Skeletal muscle satellite cell (primary cell): ENCODE measurements at regions not wholly inside any gene's neighbourhood (a gene's known extent, or its start where the extent isn't known, plus 50 kb on each side); places are given as distances from the start of the nearest gene placed in this dataset.
"Not testable (repeated sequence)": the region's sequence is repeated elsewhere in the genome, so short reads cannot be mapped to it uniquely, and the experiment has no call there.

Experiments used
- H3K27me3 ChIP-seq: 2 replicates; pipeline ENCODE4 v1.7.0; 2013; ENCODE audit warnings: low read length; ENCODE audit not compliant: control insufficient read depth, insufficient read depth
- H3K36me3 ChIP-seq: 2 replicates; pipeline ENCODE4 v1.7.0; 2013; ENCODE audit warnings: mild to moderate bottlenecking, control low read depth, low read length; ENCODE audit not compliant: insufficient read depth
- H3K4me1 ChIP-seq: 2 replicates; pipeline ENCODE4 v1.7.0; 2013; ENCODE audit warnings: low read length; ENCODE audit not compliant: control insufficient read depth, insufficient read depth
- H3K4me2 ChIP-seq: 2 replicates; pipeline ENCODE4 v1.7.0; 2013; ENCODE audit warnings: mild to moderate bottlenecking, low read length
- H3K4me3 ChIP-seq: 2 replicates; pipeline ENCODE4 v1.7.0; 2013; ENCODE audit warnings: low read length
- H3K9ac ChIP-seq: 2 replicates; pipeline ENCODE4 v1.7.0; 2013; ENCODE audit warnings: mild to moderate bottlenecking, low read depth, low read length, moderate library complexity
- H3K9me3 ChIP-seq: replicated peaks from 2 replicates; pipeline ENCODE4 v1.7.0; 2013; ENCODE audit warnings: mild to moderate bottlenecking, control low read depth, low read length

DNA sequence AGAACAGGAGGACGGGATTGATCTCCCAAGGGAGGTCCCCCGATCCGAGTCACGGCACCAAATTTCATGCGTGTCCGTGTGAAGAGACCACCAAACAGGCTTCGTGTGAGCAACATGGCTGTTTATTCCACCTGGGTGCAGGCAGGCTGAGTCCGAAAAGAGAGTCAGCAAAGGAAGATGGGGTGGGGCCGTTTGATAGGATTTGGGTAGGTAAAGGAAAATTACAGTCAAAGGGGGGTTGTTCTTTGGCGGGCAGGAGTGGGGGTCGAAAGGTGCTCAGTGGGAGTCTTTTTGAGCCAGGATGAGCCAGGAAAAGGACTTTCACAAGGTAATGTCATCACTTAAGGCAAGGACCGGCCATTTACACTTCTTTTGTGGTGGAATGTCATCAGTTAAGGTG lies 763.6 kb upstream of the CTNND2 start:
- H3K4me1 ChIP-seq = not testable (repeated sequence)

GRCh38 chr5:12665772-12666171 lies 761.5 kb upstream of the CTNND2 start:
- not testable (repeated sequence) for H3K27me3 ChIP-seq, H3K4me2 ChIP-seq, H3K4me3 ChIP-seq, H3K9ac ChIP-seq, H3K4me1 ChIP-seq, H3K36me3 ChIP-seq, H3K9me3 ChIP-seq

More for the DNA sequence above, 763.6 kb upstream of the CTNND2 start:
- not testable (repeated sequence) for H3K4me2 ChIP-seq, H3K36me3 ChIP-seq, H3K9me3 ChIP-seq, H3K4me3 ChIP-seq, H3K27me3 ChIP-seq, H3K9ac ChIP-seq

- Histone ChIP-seq H3K4me3 (no peak overlapping the region), H3K9me3 (no peaks in the 10 kb centered on the region), H3K36me3 (no peaks in the 10 kb centered on the region), H3K4me2 (no peak overlapping the region), H3K27me3 (no peaks in the 10 kb centered on the region), H3K9ac (no peak overlapping the region), H3K4me1 (no peaks in the 10 kb centered on the region)
Observed at GRCh38 chr5:12662545-12663314, 758.5 kb upstream of the CTNND2 start.

GRCh38 chr5:12661617-12662370 lies 757.5 kb upstream of the CTNND2 start:
- H3K9me3 ChIP-seq = no peaks in the 10 kb centered on the region
- H3K4me3 ChIP-seq = no peak overlapping the region
- H3K27me3 ChIP-seq = no peaks in the 10 kb centered on the region
- H3K4me1 ChIP-seq = no peaks in the 10 kb centered on the region
- no peak overlapping the region for H3K4me2 ChIP-seq
- no peak overlapping the region for H3K9ac ChIP-seq
- no peaks in the 10 kb centered on the region for H3K36me3 ChIP-seq

GRCh38 chr5:12660279-12661107 lies 756.2 kb upstream of the CTNND2 start:
- H3K9me3 ChIP-seq, H3K27me3 ChIP-seq, H3K4me1 ChIP-seq, H3K36me3 ChIP-seq, H3K4me3 ChIP-seq, H3K4me2 ChIP-seq, H3K9ac ChIP-seq: not testable (repeated sequence)

- Histone ChIP-seq H3K36me3 (no peaks in the 10 kb centered on the region), H3K9me3 (no peaks in the 10 kb centered on the region), H3K4me2 (no peak overlapping the region), H3K4me3 (no peak overlapping the region), H3K4me1 (no peaks in the 10 kb centered on the region), H3K27me3 (no peaks in the 10 kb centered on the region), H3K9ac (no peak overlapping the region)
Observed at GRCh38 chr5:12659686-12660085, 755.4 kb upstream of the CTNND2 start.

DNA sequence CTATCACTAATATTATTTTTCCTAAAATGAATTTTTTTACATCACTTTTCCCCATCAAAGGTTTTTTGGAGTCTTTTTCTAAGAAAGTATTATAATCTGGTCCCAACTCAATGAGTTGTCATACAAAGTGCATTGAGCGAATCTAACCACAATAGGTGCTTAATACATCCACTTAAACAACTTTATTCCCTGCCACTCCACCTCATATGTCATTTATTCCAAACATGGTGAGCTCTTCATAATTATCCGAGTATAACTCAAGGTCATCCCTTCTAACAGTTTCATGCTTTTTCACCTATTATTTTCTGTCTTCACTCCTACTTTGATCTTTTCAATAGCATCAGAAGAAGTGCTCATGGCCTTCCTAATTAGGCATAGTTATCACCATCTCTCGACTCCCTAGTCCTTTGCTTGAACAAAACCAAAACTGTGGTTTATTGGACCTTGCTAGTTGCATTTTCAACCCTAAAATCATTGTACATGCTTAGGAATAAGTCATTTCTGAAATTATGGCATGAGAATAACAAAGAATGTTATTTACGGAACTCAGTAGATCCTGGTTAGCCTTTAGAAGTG lies 754.7 kb upstream of the CTNND2 start:
- no peaks in the 10 kb centered on the region for H3K36me3 ChIP-seq
- no peaks in the 10 kb centered on the region for H3K4me1 ChIP-seq
- no peak overlapping the region for H3K9ac ChIP-seq
- no peaks in the 10 kb centered on the region for H3K27me3 ChIP-seq
- H3K4me3 ChIP-seq = no peak overlapping the region
- no peak overlapping the region for H3K4me2 ChIP-seq
- no peaks in the 10 kb centered on the region for H3K9me3 ChIP-seq

DNA sequence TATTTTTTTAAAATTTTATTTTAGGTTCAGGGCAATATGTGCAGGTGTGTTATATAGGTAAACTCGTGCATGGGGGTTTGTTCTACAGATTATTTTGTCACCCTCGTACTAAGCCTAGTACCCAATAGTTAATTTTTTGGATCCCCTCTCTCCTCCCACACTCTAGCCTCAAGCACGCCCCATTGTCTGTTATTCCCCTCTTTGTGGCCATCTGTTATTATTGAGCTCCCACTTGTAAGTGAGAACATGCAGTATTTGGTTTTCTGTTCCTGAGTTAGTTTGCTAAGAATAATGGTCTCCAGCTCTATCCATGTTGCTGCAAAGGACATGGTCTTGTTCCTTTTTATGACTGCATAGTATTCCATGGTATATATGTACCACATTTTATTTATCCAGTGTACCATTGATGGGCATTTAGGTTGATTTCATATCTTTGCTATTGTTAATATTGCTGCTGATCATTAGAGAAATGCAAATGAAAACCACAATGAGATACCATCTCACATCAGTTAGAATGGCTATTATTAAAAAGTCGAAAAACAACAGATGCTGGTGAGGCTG lies 753.7 kb upstream of the CTNND2 start:
- H3K36me3 ChIP-seq, H3K27me3 ChIP-seq, H3K4me1 ChIP-seq, H3K4me3 ChIP-seq, H3K9ac ChIP-seq, H3K9me3 ChIP-seq, H3K4me2 ChIP-seq: not testable (repeated sequence)

GRCh38 chr5:12655675-12656074 lies 751.4 kb upstream of the CTNND2 start:
- no peaks in the 10 kb centered on the region for H3K36me3 ChIP-seq
- no peaks in the 10 kb centered on the region for H3K27me3 ChIP-seq
- no peaks in the 10 kb centered on the region for H3K4me1 ChIP-seq
- no peak overlapping the region for H3K9ac ChIP-seq
- H3K4me2 ChIP-seq = no peak overlapping the region
- H3K9me3 ChIP-seq = peaks cover 1% of the 10 kb centered on the region
- no peak overlapping the region for H3K4me3 ChIP-seq

DNA sequence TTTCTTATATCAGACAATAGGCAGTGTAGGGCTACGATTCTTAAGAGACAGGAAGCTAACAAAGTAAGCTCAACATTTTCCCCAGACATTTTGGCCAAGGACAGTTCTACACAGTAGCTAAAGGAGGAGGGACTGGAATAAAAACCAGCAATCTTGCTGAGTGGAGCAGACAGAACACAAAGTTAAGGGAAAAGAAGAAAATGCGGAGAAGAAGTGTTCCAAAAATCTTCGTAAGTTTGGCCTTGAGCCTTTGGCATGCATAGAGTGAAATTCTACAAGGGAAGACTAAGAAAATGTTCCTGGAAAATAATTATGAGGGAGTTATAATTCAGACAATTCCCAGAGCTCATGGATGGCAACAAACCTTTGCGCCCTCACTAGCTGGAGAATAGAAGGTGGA lies 748.0 kb upstream of the CTNND2 start:
- H3K4me3 ChIP-seq = no peak overlapping the region
- no peak overlapping the region for H3K4me2 ChIP-seq
- no peaks in the 10 kb centered on the region for H3K4me1 ChIP-seq

GRCh38 chr5:12648558-12648957 lies 744.3 kb upstream of the CTNND2 start:
- Histone ChIP-seq H3K36me3 (no peaks in the 10 kb centered on the region), H3K27me3 (no peaks in the 10 kb centered on the region), H3K4me1 (no peaks in the 10 kb centered on the region), H3K9me3 (peaks cover 3% of the 10 kb centered on the region), H3K4me2 (no peak overlapping the region), H3K4me3 (no peak overlapping the region), H3K9ac (no peak overlapping the region)

More for the DNA sequence above, 748.0 kb upstream of the CTNND2 start:
- H3K27me3 ChIP-seq = no peaks in the 10 kb centered on the region
- no peaks in the 10 kb centered on the region for H3K36me3 ChIP-seq
- H3K9me3 ChIP-seq = peaks cover 3% of the 10 kb centered on the region
- no peak overlapping the region for H3K9ac ChIP-seq
